GM20000 (cell line): ENCODE measurements at regions not wholly inside any gene's neighbourhood (a gene's known extent, or its start where the extent isn't known, plus 50 kb on each side); places are given as distances from the start of the nearest gene placed in this dataset.

Experiments
- DNase-seq: peaks from one replicate; pipeline ENCODE4 v3.0.0; 2012; ENCODE audit warnings: low spot score
- CTCF ChIP-seq: IDR thresholded peaks from 2 replicates; pipeline ENCODE4 v1.5.1; 2012; ENCODE audit warnings: mild to moderate bottlenecking, control low read depth; ENCODE audit errors: extremely low read depth, missing control alignments

GRCh38 chr7:101744588-101744987 is 72.8 kb upstream of the CUX1 start:
- no peak for TF ChIP-seq CTCF
- DNase-seq: no peak

- TF ChIP-seq CTCF: no peak
- peak; percentile 62 for DNase-seq
Observed at GRCh38 chr7:101746314-101746713, 71.1 kb upstream of the CUX1 start.

- TF ChIP-seq CTCF: no peak
- DNase-seq: peak; percentile 37
Observed at GRCh38 chr7:101747053-101747878, 70.2 kb upstream of the CUX1 start.

GRCh38 chr7:101747879-101748345 is 69.5 kb upstream of the CUX1 start:
- no peak for DNase-seq

GRCh38 chr7:101749891-101750290 is 67.5 kb upstream of the CUX1 start:
- no peak for DNase-seq
- no peak for TF ChIP-seq CTCF

More at GRCh38 chr7:101747879-101748345, 69.5 kb upstream of the CUX1 start:
- TF ChIP-seq CTCF: no peak

- TF ChIP-seq CTCF: no peak
- no peak for DNase-seq
Observed at GRCh38 chr7:101753316-101753715, 64.1 kb upstream of the CUX1 start.

- TF ChIP-seq CTCF: no peak
- DNase-seq: peak; percentile 39
Observed at GRCh38 chr7:101754424-101755159, 62.8 kb upstream of the CUX1 start.
